Retinal pigment epithelial cell (primary cell): ENCODE measurements at regions not wholly inside any gene's neighbourhood (a gene's known extent, or its start where the extent isn't known, plus 50 kb on each side); places are given as distances from the start of the nearest gene placed in this dataset.
"Not testable (repeated sequence)": the region's sequence is repeated elsewhere in the genome, so short reads cannot be mapped to it uniquely, and the experiment has no call there.

Source experiments
- DNase-seq: peaks from one replicate; pipeline ENCODE4 v3.0.0-alpha.2; 2010; ENCODE audit warnings: low read depth
- H3K4me3 ChIP-seq: 2 replicates; pipeline ENCODE4 v1.5.1; 2011; ENCODE audit warnings: mild to moderate bottlenecking, low read length, control low read depth, moderate library complexity
- CTCF ChIP-seq: conservative IDR thresholded peaks from 2 replicates; pipeline ENCODE4 v1.5.1; 2011; ENCODE audit warnings: low read depth, low read length, control low read depth, inconsistent platforms

- H3K4me3 ChIP-seq, DNase-seq: not testable (repeated sequence)
These were observed 56.6 kb upstream of the ASNS start for GRCh38 chr7:97928844-97929243.

- peak; percentile 53 for TF ChIP-seq CTCF
- not testable (repeated sequence) for DNase-seq
- H3K4me3 ChIP-seq: peak overlapping the region; percentile 37
These were observed 55.9 kb upstream of the ASNS start for GRCh38 chr7:97927790-97928748.
